Activated CD8-positive, alpha-beta memory T cell treated with anti-CD3 and anti-CD28 coated beads, Interleukin-2, amount 50 U/mL, for 24 hours (primary cell): ENCODE measurements at regions not wholly inside any gene's neighbourhood (a gene's known extent, or its start where the extent isn't known, plus 50 kb on each side); places are given as distances from the start of the nearest gene placed in this dataset.
"Not testable (repeated sequence)": the region's sequence is repeated elsewhere in the genome, so short reads cannot be mapped to it uniquely, and the experiment has no call there.

Experiments used
- DNase-seq: peaks from one replicate; pipeline ENCODE4 v3.0.0-alpha.2; 2020; ENCODE audit errors: extremely low read depth

DNA sequence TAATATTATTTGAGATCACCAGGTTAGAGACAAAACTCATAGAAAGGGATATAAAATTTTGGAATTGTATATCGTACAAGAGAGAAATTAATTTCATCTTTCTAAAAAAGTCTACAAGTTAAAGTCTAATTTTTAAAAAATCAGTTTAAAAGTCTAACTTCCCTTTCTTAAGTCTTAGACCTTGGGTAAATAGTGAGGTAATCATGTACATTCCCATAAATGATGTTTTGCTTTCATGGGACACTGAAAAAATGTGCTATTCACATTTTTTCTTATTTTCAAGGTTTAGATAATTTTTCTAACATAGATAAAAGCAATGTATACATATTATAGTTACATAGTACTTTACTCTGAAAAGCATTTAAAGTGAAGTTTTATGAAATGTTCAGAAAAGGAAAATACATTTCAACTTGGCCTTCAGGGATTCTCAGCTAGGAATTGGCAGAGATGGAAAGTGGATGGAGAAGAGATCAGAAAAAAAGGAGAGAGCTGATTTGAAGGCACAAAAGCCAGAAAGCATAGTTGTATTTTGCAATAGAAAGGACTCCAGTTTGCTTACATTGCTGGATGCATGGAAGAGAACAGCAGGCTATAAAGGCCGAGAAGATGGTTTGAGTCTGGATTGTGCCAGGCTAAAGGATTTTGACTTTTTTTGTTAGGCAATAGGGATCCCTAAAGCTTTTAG lies 194.0 kb downstream of the CASP12 start:
- DNase-seq: no peak

DNA sequence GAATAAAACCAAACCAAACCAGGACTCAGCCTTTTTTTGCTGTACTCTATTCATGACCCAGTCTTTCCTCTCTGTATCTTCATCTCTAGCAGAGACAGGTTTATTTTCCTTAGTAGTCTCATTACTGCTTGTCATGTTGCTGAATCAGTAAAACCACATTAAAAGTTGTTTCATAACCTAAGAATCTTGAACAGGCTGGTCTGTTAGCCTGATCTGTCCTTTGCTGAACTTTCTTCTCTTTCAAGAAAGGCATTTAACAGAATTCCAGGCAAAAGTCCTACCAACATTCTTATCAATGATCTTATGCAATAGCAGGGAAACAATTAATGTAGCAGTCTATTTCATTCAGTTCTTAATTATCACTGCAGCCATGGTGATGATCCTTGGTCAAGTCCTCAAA lies 197.7 kb downstream of the CASP12 start:
- DNase-seq: no peak

- no peak for DNase-seq
Measured at GRCh38 chr11:104699981-104700380, 198.3 kb downstream of the CASP12 start.

- DNase-seq: no peak
Measured at GRCh38 chr11:104695065-104695463, 203.2 kb downstream of the CASP12 start.

DNA sequence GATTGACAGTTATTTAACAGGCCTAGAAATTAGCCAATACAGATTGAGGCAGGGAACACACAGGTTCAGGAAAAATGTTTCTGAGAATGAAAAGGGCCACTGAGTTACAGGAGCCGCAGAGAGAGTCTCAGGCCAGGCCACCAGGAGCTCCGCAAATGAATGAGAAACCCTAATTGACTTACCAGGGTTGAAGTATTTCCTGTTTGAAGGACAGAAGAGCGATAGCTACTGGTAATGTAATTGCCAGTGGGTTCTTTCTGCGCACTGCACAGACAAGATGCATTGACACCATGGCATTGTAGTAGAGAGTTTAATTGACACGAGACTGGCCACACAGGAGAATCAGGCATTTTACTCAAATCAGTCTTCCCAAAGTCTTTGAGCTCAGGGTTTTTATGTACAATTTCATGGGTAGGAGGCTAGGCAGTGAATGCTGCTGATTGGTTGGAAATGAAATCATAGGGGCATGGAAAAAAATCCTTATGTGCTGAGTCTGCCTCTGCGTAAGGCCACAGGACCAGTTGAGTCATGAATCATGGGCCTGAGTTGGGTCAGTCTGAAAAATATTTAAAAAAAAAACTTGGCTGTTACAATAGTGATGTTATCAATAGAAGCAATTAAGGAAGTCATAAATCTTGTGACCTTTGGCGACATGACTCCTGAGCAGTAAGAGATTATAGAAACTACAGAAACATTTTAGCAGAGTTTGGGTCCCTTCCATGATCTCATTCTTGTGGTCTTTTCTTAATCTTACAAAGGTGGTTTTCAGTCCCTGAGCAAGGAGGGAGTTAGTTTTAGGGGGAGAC lies 203.8 kb downstream of the CASP12 start:
- DNase-seq: no peak

GRCh38 chr11:104692751-104693150 lies 205.5 kb downstream of the CASP12 start:
- DNase-seq: no peak

- DNase-seq: no peak
Measured at GRCh38 chr11:104691129-104691528, 207.1 kb downstream of the CASP12 start.

- no peak for DNase-seq
Measured at GRCh38 chr11:104690241-104690640, 208.0 kb downstream of the CASP12 start.

DNA sequence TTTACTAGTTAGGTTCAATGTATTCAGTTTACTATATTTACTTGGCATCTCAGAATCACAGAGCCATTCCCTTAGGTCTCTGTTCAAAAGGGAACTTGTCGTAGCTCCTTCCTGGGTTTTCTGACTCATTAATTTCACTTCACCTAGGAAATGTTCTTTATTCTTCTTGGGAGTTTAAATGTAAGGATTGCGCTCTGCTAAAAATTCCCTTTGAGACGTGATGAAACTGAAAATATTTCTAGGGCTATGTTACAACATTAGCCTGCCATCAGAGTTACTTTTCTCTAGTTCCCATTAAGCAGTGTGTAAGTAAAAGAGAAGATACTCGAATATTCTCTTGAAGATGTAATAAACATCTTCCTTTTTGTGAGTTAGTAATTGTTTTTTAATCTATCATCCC lies 209.5 kb downstream of the CASP12 start:
- DNase-seq: no peak

DNA sequence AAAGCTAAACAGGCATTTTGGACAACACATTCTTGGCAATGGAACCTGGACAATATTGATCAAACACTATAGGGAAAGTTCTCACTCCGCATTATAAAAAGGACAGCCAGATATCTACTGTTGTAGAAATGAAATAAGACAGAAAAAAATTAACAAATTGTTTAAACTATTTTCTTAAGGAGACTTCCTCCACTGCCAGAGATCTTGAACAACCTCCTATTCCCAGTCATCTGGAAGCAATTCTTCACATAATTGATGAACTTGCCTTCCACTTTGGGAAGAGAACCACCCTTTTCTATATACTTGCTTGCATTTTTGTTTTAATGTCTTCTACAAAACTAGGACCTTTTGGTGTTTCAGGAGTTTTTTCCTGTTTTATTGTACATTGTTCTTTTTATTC lies 216.1 kb downstream of the CASP12 start:
- DNase-seq: no peak

DNA sequence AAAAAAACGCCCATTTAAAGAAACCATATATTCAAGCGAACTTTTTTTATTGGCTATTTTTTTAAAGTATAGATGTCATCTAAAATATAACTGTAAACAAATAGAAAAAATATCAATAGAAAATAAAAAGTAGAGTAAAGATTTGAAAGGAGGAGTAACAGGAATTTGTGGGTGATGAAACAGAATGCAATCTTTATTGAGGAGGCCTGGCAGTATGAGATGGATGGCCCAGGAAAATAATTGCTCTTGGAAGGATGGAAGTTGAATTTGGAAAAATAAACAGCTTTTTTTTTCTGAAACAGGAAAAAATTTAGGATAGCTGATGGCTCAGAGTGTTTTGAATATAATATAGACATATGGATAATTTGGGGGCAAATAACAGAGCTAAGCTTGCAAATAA lies 219.0 kb downstream of the CASP12 start:
- no peak for DNase-seq

- no peak for DNase-seq
Measured at GRCh38 chr11:104678408-104678807, 219.9 kb downstream of the CASP12 start.

DNA sequence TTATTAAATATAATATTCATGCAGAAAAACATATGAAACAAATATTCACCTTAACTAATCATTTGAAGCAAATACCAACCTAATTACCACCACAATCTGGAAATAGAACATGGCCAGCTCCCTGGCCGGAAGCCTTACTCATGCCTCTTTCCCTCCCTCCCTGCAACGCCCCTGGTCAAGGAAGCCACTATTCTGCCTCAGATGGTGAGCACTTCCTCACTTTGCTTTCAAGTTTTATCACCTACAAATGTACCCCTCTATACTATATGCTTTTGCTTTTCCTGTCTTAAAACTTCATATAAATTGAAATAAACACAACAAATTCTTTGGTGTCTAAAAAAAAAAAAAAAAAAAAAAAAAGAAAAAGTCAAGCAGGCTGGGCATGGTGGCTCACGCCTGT lies 221.2 kb downstream of the CASP12 start:
- not testable (repeated sequence) for DNase-seq

DNA sequence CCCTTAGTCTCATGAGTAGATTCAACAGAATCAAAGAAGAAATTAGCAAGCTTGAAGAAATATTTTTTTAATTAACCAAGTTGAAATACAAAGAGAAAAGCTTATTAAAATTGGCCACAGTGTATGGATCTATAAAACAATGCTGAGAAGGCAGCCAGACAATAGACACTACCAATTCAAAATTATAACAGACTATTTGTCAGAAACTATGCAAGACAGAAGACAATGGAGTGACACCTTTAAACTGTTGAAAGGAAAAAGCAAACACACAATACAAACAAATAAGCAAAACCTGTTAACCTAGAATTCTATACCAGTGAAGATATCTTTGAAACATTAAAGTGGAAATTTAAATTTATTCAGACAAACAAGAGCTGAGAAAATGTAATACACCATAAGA lies 225.4 kb downstream of the CASP12 start:
- no peak for DNase-seq

- no peak for DNase-seq
Measured at GRCh38 chr11:104668797-104669463, 229.3 kb downstream of the CASP12 start.

- no peak for DNase-seq
Measured at GRCh38 chr11:104666624-104667023, 231.6 kb downstream of the CASP12 start.

GRCh38 chr11:104665641-104666040 lies 232.6 kb downstream of the CASP12 start:
- DNase-seq: no peak

DNA sequence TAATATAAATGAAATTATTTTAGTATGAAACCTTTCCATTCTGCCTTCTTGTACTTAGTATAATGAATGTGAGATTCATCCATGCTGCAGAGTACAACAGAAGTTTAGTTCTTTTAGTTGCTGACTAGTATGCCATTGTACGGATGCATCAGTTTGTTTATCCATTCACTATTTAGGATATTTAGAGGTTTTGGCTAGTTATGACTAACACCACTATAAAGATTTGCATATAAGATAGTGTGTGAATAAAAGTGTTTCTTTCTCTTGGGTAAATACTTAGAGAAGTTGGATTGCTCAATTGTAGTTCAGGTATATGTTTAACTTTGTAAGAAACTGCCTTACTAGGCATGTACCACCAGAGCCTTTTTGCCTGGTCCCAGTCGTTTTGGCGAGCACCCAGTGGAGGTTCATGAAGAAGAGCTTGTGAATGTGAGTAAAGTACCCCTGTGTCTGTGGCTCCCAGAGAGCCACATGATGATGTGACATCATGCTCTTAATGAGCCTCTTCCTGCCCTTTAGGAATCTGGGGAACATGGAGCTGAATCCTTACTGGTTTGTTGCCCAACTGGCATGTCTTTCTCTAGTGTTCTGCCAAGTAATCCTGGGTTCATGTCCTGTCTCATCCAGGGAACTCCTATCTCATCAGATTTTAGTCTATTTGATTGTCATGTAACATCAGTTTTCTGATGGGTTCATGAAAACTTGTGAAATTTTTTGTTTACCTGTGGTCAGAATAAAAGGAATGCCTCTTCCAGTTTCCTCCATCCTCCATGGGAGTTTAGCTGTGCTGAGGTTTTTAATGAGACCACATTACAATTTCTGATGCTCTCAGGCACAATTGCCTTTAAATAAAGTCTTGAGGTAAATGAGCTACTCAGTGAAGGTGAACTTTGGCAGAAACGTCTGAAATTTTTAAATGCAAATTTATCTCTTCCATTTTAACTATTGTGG lies 234.8 kb downstream of the CASP12 start:
- DNase-seq: no peak

DNA sequence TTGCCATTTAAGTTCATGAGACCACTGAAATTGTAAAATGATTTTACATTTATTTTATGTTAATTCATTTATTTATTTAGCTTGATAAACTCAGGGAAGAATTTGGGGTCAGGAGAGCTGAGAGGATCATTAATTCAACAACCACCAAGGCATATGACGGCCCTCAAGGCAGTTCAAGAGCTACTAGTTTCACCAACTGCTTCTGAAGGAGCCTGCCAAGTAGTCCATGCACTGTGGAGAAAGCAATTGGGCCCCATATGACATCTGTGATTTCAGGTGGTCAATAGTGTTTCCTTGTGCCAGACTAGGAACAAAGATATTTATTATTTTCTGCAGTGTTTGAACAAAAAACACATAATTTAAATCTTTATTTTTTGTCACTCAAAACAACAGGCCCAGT lies 236.4 kb downstream of the CASP12 start:
- DNase-seq: no peak

DNA sequence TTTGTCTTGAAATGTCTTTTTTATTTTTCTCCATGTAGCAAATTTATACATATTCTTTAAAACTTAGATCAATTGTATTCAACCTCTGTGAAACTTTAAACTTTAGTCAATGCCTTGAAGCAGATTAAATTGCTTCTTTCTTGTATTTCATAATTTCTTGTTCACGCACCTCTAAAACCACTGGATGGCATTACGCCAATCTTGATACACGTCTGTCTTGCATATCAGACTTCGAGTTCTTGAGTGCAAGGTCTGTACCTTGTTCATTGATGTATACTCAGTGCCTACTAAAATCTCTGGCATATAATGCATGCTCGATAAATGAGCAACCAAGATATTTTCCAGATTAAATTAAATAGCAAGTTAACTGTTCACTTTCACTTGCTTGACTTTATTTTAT lies 236.8 kb downstream of the CASP12 start:
- no peak for DNase-seq

- no peak for DNase-seq
Measured at GRCh38 chr11:104658177-104658576, 240.1 kb downstream of the CASP12 start.

DNA sequence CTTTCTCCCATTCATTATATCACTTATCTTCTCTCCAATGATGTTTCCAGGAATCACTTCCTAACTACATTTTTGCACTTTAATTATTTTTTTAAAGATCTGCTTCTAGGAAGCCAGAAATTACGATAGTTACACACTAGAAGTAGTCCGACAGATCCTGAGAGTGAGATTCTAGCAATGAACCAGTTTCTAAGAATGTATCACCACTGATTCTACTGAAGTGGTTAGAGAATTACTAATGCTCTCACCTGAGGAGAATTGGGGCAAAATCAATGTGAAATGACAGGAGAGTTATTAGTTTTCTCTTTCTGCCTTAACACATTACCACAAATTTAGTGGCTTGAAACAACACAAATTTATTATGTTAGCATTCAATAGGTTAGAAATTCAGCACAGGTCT lies 241.2 kb downstream of the CASP12 start:
- no peak for DNase-seq
